Right lobe of liver (tissue), 6 donors: ENCODE measurements at regions not wholly inside any gene's neighbourhood (a gene's known extent, or its start where the extent isn't known, plus 50 kb on each side); places are given as distances from the start of the nearest gene placed in this dataset.
"Not testable (repeated sequence)": the region's sequence is repeated elsewhere in the genome, so short reads cannot be mapped to it uniquely, and the experiment has no call there.

Source experiments
- ATAC-seq, 4 donors: fragments of 200-7000 bp; cut with Tn5 transposase; one replicate each; pipeline ENCODE4 v1.9.1; 2020; ENCODE audit warnings: mild to moderate bottlenecking in 4 of 4, moderate library complexity in 4 of 4
- DNase-seq, 3 donors: peaks; one replicate each; pipeline ENCODE4 v3.0.0-alpha.2; 2020
- H3K27ac ChIP-seq, 3 donors: fragments of 200-600 bp; one replicate each; pipeline ENCODE4 v1.8.0; 2022
- H3K27me3 ChIP-seq, 2 donors: fragments of 200-600 bp; one replicate each; pipeline ENCODE4 v1.8.0; 2022
- H3K36me3 ChIP-seq, 4 donors: fragments of 200-600 bp; sonication (generic) in 1 of 4; one replicate each; pipeline versions ENCODE4 v1.5.1 to v1.8.0; 2017 to 2022; ENCODE audit warnings: control low read depth in 1 of 4
- H3K4me1 ChIP-seq, 4 donors: fragments of 200-600 bp; sonication (generic) in 1 of 4; one replicate each; pipeline versions ENCODE4 v1.5.1 to v1.8.0; 2017 to 2022; ENCODE audit warnings: control low read depth in 1 of 4
- H3K4me3 ChIP-seq, 3 donors: fragments of 200-600 bp; one replicate each; pipeline ENCODE4 v1.8.0; 2022
- H3K9me3 ChIP-seq, 4 donors: fragments of 200-600 bp; sonication (generic) in 1 of 4; one replicate each; pipeline versions ENCODE4 v1.5.1 to v1.8.0; 2017 to 2022; ENCODE audit warnings: control low read depth in 1 of 4
- CTCF ChIP-seq, 4 donors: fragments of 200-600 bp in 3 of 4; fragments of 450-650 bp in 1 of 4; IDR thresholded peaks; one replicate each; pipeline versions ENCODE4 v1.5.1 to v1.8.0; 2016 to 2022; ENCODE audit warnings: antibody characterized with exemption in 4 of 4, mild to moderate bottlenecking in 2 of 4
- POLR2A ChIP-seq: fragments of 450-650 bp; IDR thresholded peaks from one replicate; pipeline ENCODE4 v1.6.1; 2017; ENCODE audit warnings: antibody characterized with exemption, mild to moderate bottlenecking
- WGBS: methylation state at CpG from one replicate; pipeline ENCODE4 v1.1.6; 2018; ENCODE audit warnings: low coverage, low lambda C conversion rate; ENCODE audit not compliant: insufficient coverage; ENCODE audit errors: missing lambda C conversion rate; 5-methylcytosine and 5-hydroxymethylcytosine counted together
- intact Hi-C, 2 donors: fragments of 100-400 bp; cut with DNase I; formaldehyde crosslinking; loops; one replicate each; pipeline versions ENCODE4 v1.11.2 to v1.14.1; 2022
- donor health status: DM: no; HTN: yes; CAD: no.
- donor health status: DM: no; HTN: no; CAD: no.
- donor health status: DM: no; HTN: no; CAD: no.
- donor health status: DM: no; HTN: yes; CAD: no.
- donor health status: DM: no; HTN: yes; CAD: no.

- peak; percentile 54 to 76 (median 70) for ATAC-seq
- peak overlapping the region; percentile 69 to 93 (median 84) for H3K27ac ChIP-seq
- 21% methylated on average over 2 of the region's 2 CpGs for WGBS
Observed at GRCh38 chr7:106747804-106748203, 86.8 kb upstream of the CCDC71L start.

GRCh38 chr7:106749165-106749564 is 88.2 kb upstream of the CCDC71L start:
- peaks cover 0 to 5% (median 0%) of the 10 kb centered on the region in 4 donors for H3K4me1 ChIP-seq
- DNase-seq, result no peak
- H3K27me3 ChIP-seq, result no peaks in the 10 kb centered on the region
- TF ChIP-seq CTCF (IDR thresholded peaks at IDR 0.05) (no peak), POLR2A (no peak)
- H3K36me3 ChIP-seq, result no peaks in the 10 kb centered on the region
- no peak overlapping the region for H3K4me3 ChIP-seq
- intact Hi-C loops, result no loop called here
- H3K9me3 ChIP-seq, result no peaks in the 10 kb centered on the region
- ATAC-seq, result peak in 1 of 4 donors; percentile 15
- H3K27ac ChIP-seq, result no peak overlapping the region
- 0% methylated on average over 1 of the region's 1 CpG for WGBS

More at GRCh38 chr7:106747804-106748203, 86.8 kb upstream of the CCDC71L start:
- DNase-seq, result no peak
- Histone ChIP-seq H3K4me1 (peaks cover 0 to 5% (median 0%) of the 10 kb centered on the region in 4 donors), H3K9me3 (no peaks in the 10 kb centered on the region), H3K27me3 (no peaks in the 10 kb centered on the region), H3K36me3 (no peaks in the 10 kb centered on the region), H3K4me3 (no peak overlapping the region)
- TF ChIP-seq POLR2A (no peak), CTCF (IDR thresholded peaks at IDR 0.05) (no peak)
- intact Hi-C loops, result no loop called here

- H3K27me3 ChIP-seq, result no peaks in the 10 kb centered on the region
- H3K27ac ChIP-seq, result no peak overlapping the region
- H3K4me3 ChIP-seq, result no peak overlapping the region
- no peak for DNase-seq
- no peak for TF ChIP-seq CTCF (IDR thresholded peaks at IDR 0.05)
- TF ChIP-seq POLR2A, result no peak
- intact Hi-C loops, result no loop called here
- 87% methylated on average over 7 of the region's 7 CpGs for WGBS
- H3K36me3 ChIP-seq, result no peaks in the 10 kb centered on the region
- peaks cover 0 to 5% (median 0%) of the 10 kb centered on the region in 4 donors for H3K4me1 ChIP-seq
- H3K9me3 ChIP-seq, result no peaks in the 10 kb centered on the region
- ATAC-seq, result no peak
Observed at GRCh38 chr7:106750773-106751172, 89.8 kb upstream of the CCDC71L start.

- no peak overlapping the region for H3K27ac ChIP-seq
- H3K36me3 ChIP-seq, result no peaks in the 10 kb centered on the region
- WGBS, result 13% methylated on average over 1 of the region's 1 CpG
- ATAC-seq (peak in 3 of 4 donors; percentile 7 to 60 (median 49)), DNase-seq (no peak)
- H3K4me3 ChIP-seq, result no peak overlapping the region
- H3K4me1 ChIP-seq, result peaks cover 0 to 5% (median 0%) of the 10 kb centered on the region in 4 donors
- intact Hi-C loops, result no loop called here
- no peaks in the 10 kb centered on the region for H3K27me3 ChIP-seq
- H3K9me3 ChIP-seq, result no peaks in the 10 kb centered on the region
- TF ChIP-seq CTCF (IDR thresholded peaks at IDR 0.05), result no peak
- no peak for TF ChIP-seq POLR2A
Observed at GRCh38 chr7:106752367-106752766, 91.4 kb upstream of the CCDC71L start.

GRCh38 chr7:106755024-106755423 is 94.1 kb upstream of the CCDC71L start:
- intact Hi-C loops, H3K27ac ChIP-seq, H3K4me3 ChIP-seq, H3K9me3 ChIP-seq, H3K36me3 ChIP-seq, DNase-seq, H3K27me3 ChIP-seq, H3K4me1 ChIP-seq, ATAC-seq: not testable (repeated sequence)
- WGBS, result 96% methylated on average over 3 of the region's 3 CpGs
